ENCODE measurements at regions not wholly inside any gene's neighbourhood (a gene's known extent, or its start where the extent isn't known, plus 50 kb on each side); places are given as distances from the start of the nearest gene placed in this dataset.

- no peak for TF ChIP-seq CTCF (IDR thresholded peaks at IDR 0.05)
- Mint-ChIP-seq H3K9me3 (ENCODE audit: unreplicated experiment) (peaks cover 10% of the 10 kb centered on the region), H3K4me1 (ENCODE audit: unreplicated experiment) (peaks cover 32% of the 10 kb centered on the region), H3K27me3 (ENCODE audit: unreplicated experiment) (no peaks in the 10 kb centered on the region), H3K36me3 (ENCODE audit: unreplicated experiment) (no peaks in the 10 kb centered on the region), H3K4me3 (ENCODE audit: unreplicated experiment) (no peak overlapping the region), H3K27ac (ENCODE audit: unreplicated experiment) (no peak overlapping the region)
- no peak for DNase-seq (ENCODE audit: extremely low spot score, unreplicated experiment)
Measured at GRCh38 chr10:3486346-3487065, 298.5 kb downstream of the KLF6 start.

GRCh38 chr10:3485057-3485686, 299.8 kb downstream of the KLF6 start:
- H3K4me1 Mint-ChIP-seq (ENCODE audit: unreplicated experiment): peaks cover 30% of the 10 kb centered on the region
- peaks cover 10% of the 10 kb centered on the region for H3K9me3 Mint-ChIP-seq (ENCODE audit: unreplicated experiment)
- no peak for TF ChIP-seq CTCF (IDR thresholded peaks at IDR 0.05)
- no peak overlapping the region for H3K4me3 Mint-ChIP-seq (ENCODE audit: unreplicated experiment)
- no peaks in the 10 kb centered on the region for H3K36me3 Mint-ChIP-seq (ENCODE audit: unreplicated experiment)
- no peak overlapping the region for H3K27ac Mint-ChIP-seq (ENCODE audit: unreplicated experiment)
- H3K27me3 Mint-ChIP-seq (ENCODE audit: unreplicated experiment): no peaks in the 10 kb centered on the region
- no peak for DNase-seq (ENCODE audit: extremely low spot score, unreplicated experiment)

- Mint-ChIP-seq H3K27me3 (ENCODE audit: unreplicated experiment) (no peaks in the 10 kb centered on the region), H3K27ac (ENCODE audit: unreplicated experiment) (peak overlapping the region; percentile 80), H3K4me1 (ENCODE audit: unreplicated experiment) (peaks cover 30% of the 10 kb centered on the region), H3K36me3 (ENCODE audit: unreplicated experiment) (no peaks in the 10 kb centered on the region), H3K4me3 (ENCODE audit: unreplicated experiment) (no peak overlapping the region), H3K9me3 (ENCODE audit: unreplicated experiment) (peaks cover 5% of the 10 kb centered on the region)
- no peak for TF ChIP-seq CTCF (IDR thresholded peaks at IDR 0.05)
- no peak for DNase-seq (ENCODE audit: extremely low spot score, unreplicated experiment)
Measured at GRCh38 chr10:3484306-3485056, 300.5 kb downstream of the KLF6 start.

- Mint-ChIP-seq H3K27ac (ENCODE audit: unreplicated experiment) (peak overlapping the region; percentile 66), H3K27me3 (ENCODE audit: unreplicated experiment) (no peaks in the 10 kb centered on the region), H3K9me3 (ENCODE audit: unreplicated experiment) (no peaks in the 10 kb centered on the region), H3K36me3 (ENCODE audit: unreplicated experiment) (no peaks in the 10 kb centered on the region), H3K4me1 (ENCODE audit: unreplicated experiment) (peaks cover 30% of the 10 kb centered on the region), H3K4me3 (ENCODE audit: unreplicated experiment) (peak overlapping the region; percentile 20)
- no peak for DNase-seq (ENCODE audit: extremely low spot score, unreplicated experiment)
- no peak for TF ChIP-seq CTCF (IDR thresholded peaks at IDR 0.05)
Measured at GRCh38 chr10:3482200-3482993, 302.6 kb downstream of the KLF6 start.

Data from osteocyte (in vitro differentiated cells).